Gastrocnemius medialis (tissue), 4 donors: ENCODE measurements at regions not wholly inside any gene's neighbourhood (a gene's known extent, or its start where the extent isn't known, plus 50 kb on each side); places are given as distances from the start of the nearest gene placed in this dataset.

ENCODE experiments used
- CTCF ChIP-seq, 5 experiments: fragments of 450-650 bp in 3 of 5; fragments of 200-600 bp in 2 of 5; sonication (generic) in 2 of 5; IDR thresholded peaks in 4 of 5; conservative IDR thresholded peaks in 1 of 5; 1 replicate in 4 of 5; 2 replicates in 1 of 5; pipeline ENCODE4 v1.5.1; 2016 to 2019; ENCODE audit warnings: antibody characterized with exemption in 5 of 5, mild to moderate bottlenecking in 3 of 5, moderate library complexity in 3 of 5
- POLR2A ChIP-seq, 2 donors: fragments of 450-650 bp; IDR thresholded peaks; one replicate each; pipeline ENCODE4 v1.6.1; 2017; ENCODE audit warnings: antibody characterized with exemption in 2 of 2, mild to moderate bottlenecking in 2 of 2, moderate library complexity in 2 of 2

- TF ChIP-seq CTCF (IDR thresholded peaks at IDR 0.05 in 4 of 5, conservative IDR thresholded peaks at IDR 0.05 in 1 of 5) (no peak), POLR2A (IDR thresholded peaks at IDR 0.05) (no peak)
Measured at GRCh38 chr14:100665511-100666032, 61.1 kb upstream of the DLK1 start.
